ENCODE measurements at regions not wholly inside any gene's neighbourhood (a gene's known extent, or its start where the extent isn't known, plus 50 kb on each side); places are given as distances from the start of the nearest gene placed in this dataset.

DNA sequence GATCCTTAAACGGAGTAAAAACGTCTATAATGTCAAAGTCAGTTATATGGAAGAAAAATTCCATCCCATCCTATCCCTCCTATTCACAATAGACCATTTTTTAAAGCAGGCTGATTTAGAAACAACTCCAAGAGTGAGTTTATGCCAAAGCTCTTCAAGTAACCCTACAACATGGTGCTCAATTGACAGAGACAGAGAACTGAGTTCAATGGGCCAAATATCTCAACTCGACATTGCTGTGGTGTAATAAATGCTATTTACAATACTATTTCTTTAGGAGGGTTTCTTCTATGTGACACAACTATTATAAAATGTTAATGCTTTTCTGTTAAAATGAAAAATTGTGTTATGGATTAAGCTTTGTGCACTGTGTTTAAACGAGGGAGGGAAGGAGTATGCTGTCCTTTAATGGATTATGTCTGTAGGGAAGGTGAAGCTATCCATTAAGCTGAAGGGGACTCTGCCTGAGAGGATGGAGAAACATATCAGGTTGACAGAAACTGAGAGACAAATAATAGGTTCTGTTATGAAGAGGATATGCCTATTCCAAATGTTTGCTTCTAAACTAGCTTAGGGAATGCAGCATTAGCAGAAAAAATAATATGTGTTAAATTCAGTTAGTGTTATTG is 362.5 kb upstream of the CHRM3 start:
- intact Hi-C loops (cut with micrococcal nuclease; ENCODE audit: unreplicated experiment): no loop called here
- Histone ChIP-seq H3K4me1 (ENCODE audit: insufficient read depth, low read length, poor library complexity, severe bottlenecking) (no peaks in the 10 kb centered on the region), H3K27ac (ENCODE audit: low read depth, low read length, poor library complexity, severe bottlenecking) (no peak overlapping the region), H3K79me2 (ENCODE audit: insufficient read depth, low read depth, low read length) (no peaks in the 10 kb centered on the region), H2AFZ (ENCODE audit: low read length) (no peak overlapping the region), H3K36me3 (ENCODE audit: insufficient read depth, low read length) (no peaks in the 10 kb centered on the region), H3K4me2 (ENCODE audit: low read length) (no peak overlapping the region), H3K4me3 (ENCODE audit: low read depth, low read length, poor library complexity, severe bottlenecking) (no peak overlapping the region), H4K20me1 (ENCODE audit: insufficient read depth, low read length) (no peaks in the 10 kb centered on the region), H3K9me2 (ENCODE audit: insufficient read depth, low read length) (no peaks in the 10 kb centered on the region), H3K9me3 (ENCODE audit: low read length) (no peaks in the 10 kb centered on the region)
- BruUV-seq (replicated peaks): no TSS peak
- CTCF ChIA-PET (ENCODE audit: unreplicated experiment): no interaction called here
- no peak for TF ChIP-seq EZH2phosphoT487 (IDR thresholded peaks at IDR 0.05; ENCODE audit: borderline replicate concordance, low read depth, low read length)
- POLR2A ChIA-PET: interaction anchor here (0.8 kb wide), 1 partner anchor 17 kb away, joined by 4 read pairs; no protein-coding TSS in a partner anchor
- no peak for DNase-seq (ENCODE audit: low spot score)

DNA sequence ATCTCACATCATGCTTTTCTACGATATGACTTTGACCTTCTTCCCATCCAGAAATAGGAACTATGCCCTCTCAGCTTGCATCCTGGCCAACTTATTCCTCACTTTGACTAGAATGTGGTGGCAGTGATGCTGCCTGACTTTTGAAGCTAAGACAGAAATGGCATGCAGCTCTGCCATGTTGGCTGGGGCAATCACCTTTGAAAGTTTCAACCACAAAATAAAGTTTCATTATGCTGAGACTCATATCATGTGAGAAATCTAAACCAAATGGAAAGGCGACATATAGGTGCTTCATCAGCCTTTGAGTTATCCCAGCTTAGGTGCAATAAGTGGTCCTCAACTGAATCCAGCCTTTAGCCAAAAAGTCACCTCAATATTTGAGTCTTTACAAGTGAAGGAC is 370.0 kb upstream of the CHRM3 start:
- H3K27ac ChIP-seq (ENCODE audit: low read depth, low read length, poor library complexity, severe bottlenecking): no peak overlapping the region
- H2AFZ ChIP-seq (ENCODE audit: low read length): no peak overlapping the region
- no peak for DNase-seq (ENCODE audit: low spot score)
- H4K20me1 ChIP-seq (ENCODE audit: insufficient read depth, low read length): no peaks in the 10 kb centered on the region
- no peak overlapping the region for H3K4me2 ChIP-seq (ENCODE audit: low read length)
- no peaks in the 10 kb centered on the region for H3K9me2 ChIP-seq (ENCODE audit: insufficient read depth, low read length)
- intact Hi-C loops (cut with micrococcal nuclease; ENCODE audit: unreplicated experiment): no loop called here
- ChIA-PET CTCF (ENCODE audit: unreplicated experiment) (no interaction called here), POLR2A (no interaction called here)
- H3K36me3 ChIP-seq (ENCODE audit: insufficient read depth, low read length): no peaks in the 10 kb centered on the region
- BruUV-seq (replicated peaks): no TSS peak
- no peak overlapping the region for H3K4me3 ChIP-seq (ENCODE audit: low read depth, low read length, poor library complexity, severe bottlenecking)
- H3K79me2 ChIP-seq (ENCODE audit: insufficient read depth, low read depth, low read length): no peaks in the 10 kb centered on the region
- no peaks in the 10 kb centered on the region for H3K9me3 ChIP-seq (ENCODE audit: low read length)
- TF ChIP-seq, protein P1, sequence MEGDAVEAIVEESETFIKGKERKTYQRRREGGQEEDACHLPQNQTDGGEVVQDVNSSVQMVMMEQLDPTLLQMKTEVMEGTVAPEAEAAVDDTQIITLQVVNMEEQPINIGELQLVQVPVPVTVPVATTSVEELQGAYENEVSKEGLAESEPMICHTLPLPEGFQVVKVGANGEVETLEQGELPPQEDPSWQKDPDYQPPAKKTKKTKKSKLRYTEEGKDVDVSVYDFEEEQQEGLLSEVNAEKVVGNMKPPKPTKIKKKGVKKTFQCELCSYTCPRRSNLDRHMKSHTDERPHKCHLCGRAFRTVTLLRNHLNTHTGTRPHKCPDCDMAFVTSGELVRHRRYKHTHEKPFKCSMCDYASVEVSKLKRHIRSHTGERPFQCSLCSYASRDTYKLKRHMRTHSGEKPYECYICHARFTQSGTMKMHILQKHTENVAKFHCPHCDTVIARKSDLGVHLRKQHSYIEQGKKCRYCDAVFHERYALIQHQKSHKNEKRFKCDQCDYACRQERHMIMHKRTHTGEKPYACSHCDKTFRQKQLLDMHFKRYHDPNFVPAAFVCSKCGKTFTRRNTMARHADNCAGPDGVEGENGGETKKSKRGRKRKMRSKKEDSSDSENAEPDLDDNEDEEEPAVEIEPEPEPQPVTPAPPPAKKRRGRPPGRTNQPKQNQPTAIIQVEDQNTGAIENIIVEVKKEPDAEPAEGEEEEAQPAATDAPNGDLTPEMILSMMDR (conservative IDR thresholded peaks at IDR 0.05; ENCODE audit: low read length): no peak
- TF ChIP-seq EZH2phosphoT487 (IDR thresholded peaks at IDR 0.05; ENCODE audit: borderline replicate concordance, low read depth, low read length): no peak
- H3K4me1 ChIP-seq (ENCODE audit: insufficient read depth, low read length, poor library complexity, severe bottlenecking): no peaks in the 10 kb centered on the region

DNA sequence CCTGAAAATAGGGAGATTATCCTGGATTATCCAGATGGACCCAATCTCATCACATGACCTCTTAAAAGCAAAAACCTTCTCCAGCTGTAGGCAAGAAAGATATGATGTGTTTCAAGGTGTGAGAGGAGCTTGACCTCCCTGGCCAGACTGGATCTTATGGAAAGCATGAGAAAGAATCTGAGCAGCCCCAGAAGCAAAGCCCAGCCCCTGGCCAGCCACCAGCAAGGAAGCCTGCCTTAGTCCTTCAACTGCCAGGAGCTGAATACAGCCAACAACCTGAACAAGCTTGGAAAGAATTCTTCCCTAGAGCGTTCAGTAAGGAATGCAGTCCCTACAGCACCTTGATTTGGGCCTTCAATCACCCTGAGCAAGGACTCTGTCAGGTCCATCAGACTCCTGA is 375.0 kb upstream of the CHRM3 start:
- Histone ChIP-seq H2AFZ (ENCODE audit: low read length) (no peak overlapping the region), H3K27ac (ENCODE audit: low read depth, low read length, poor library complexity, severe bottlenecking) (no peak overlapping the region), H4K20me1 (ENCODE audit: insufficient read depth, low read length) (no peaks in the 10 kb centered on the region), H3K9me3 (ENCODE audit: low read length) (no peaks in the 10 kb centered on the region), H3K4me3 (ENCODE audit: low read depth, low read length, poor library complexity, severe bottlenecking) (no peak overlapping the region), H3K79me2 (ENCODE audit: insufficient read depth, low read depth, low read length) (no peaks in the 10 kb centered on the region), H3K4me2 (ENCODE audit: low read length) (no peak overlapping the region), H3K36me3 (ENCODE audit: insufficient read depth, low read length) (no peaks in the 10 kb centered on the region), H3K4me1 (ENCODE audit: insufficient read depth, low read length, poor library complexity, severe bottlenecking) (no peaks in the 10 kb centered on the region), H3K9me2 (ENCODE audit: insufficient read depth, low read length) (no peaks in the 10 kb centered on the region)
- ChIA-PET CTCF (ENCODE audit: unreplicated experiment) (no interaction called here), POLR2A (interaction anchor here (0.6 kb wide), 1 partner anchor 32 kb away, joined by 3 read pairs; no protein-coding TSS in a partner anchor)
- intact Hi-C loops (cut with micrococcal nuclease; ENCODE audit: unreplicated experiment): no loop called here
- DNase-seq (ENCODE audit: low spot score): no peak
- no peak for TF ChIP-seq EZH2phosphoT487 (IDR thresholded peaks at IDR 0.05; ENCODE audit: borderline replicate concordance, low read depth, low read length)
- TF ChIP-seq, protein P1 (conservative IDR thresholded peaks at IDR 0.05; ENCODE audit: low read length): no peak
- no TSS peak for BruUV-seq (replicated peaks)

All from OCI-LY7 (cell line).